ENCODE measurements at regions not wholly inside any gene's neighbourhood (a gene's known extent, or its start where the extent isn't known, plus 50 kb on each side); places are given as distances from the start of the nearest gene placed in this dataset.

GRCh38 chr4:30473225-30473624, 246.9 kb upstream of the PCDH7 start:
- no peaks in the 10 kb centered on the region for H3K4me1 Mint-ChIP-seq
- TF ChIP-seq, protein P1, sequence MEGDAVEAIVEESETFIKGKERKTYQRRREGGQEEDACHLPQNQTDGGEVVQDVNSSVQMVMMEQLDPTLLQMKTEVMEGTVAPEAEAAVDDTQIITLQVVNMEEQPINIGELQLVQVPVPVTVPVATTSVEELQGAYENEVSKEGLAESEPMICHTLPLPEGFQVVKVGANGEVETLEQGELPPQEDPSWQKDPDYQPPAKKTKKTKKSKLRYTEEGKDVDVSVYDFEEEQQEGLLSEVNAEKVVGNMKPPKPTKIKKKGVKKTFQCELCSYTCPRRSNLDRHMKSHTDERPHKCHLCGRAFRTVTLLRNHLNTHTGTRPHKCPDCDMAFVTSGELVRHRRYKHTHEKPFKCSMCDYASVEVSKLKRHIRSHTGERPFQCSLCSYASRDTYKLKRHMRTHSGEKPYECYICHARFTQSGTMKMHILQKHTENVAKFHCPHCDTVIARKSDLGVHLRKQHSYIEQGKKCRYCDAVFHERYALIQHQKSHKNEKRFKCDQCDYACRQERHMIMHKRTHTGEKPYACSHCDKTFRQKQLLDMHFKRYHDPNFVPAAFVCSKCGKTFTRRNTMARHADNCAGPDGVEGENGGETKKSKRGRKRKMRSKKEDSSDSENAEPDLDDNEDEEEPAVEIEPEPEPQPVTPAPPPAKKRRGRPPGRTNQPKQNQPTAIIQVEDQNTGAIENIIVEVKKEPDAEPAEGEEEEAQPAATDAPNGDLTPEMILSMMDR (IDR thresholded peaks at IDR 0.05; ENCODE audit: unreplicated experiment), result no peak
- DNase-seq (ENCODE audit: low spot score in 2 of 2, unreplicated experiment in 2 of 2), result no peak
- H3K27ac Mint-ChIP-seq, result no peak overlapping the region
- no peak overlapping the region for H3K4me3 Mint-ChIP-seq
- no peaks in the 10 kb centered on the region for H3K36me3 Mint-ChIP-seq
- H3K27me3 Mint-ChIP-seq (ENCODE audit: low read depth), result no peaks in the 10 kb centered on the region
- H3K9me3 Mint-ChIP-seq, result no peaks in the 10 kb centered on the region

DNA sequence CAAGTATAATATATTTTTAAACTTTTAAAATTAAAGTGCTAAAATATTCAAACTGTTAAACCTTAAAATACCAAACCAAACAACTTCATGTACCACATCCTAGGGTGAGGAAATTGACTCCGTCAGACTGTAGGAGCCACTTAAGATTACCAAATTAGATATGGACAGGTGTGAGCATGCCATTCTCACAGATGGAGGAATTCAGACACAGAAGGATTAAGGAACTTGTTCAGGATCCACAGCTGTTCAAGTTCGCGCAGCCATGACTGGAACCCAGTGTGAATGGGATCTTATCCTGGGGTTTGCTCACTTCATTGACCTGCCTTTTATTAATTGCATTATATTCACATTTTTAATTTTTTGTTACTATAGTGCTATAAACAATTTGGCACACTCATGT, 224.9 kb upstream of the PCDH7 start:
- no peaks in the 10 kb centered on the region for H3K36me3 Mint-ChIP-seq
- DNase-seq (ENCODE audit: low spot score in 2 of 2, unreplicated experiment in 2 of 2), result no peak
- H3K27ac Mint-ChIP-seq, result no peak overlapping the region
- H3K27me3 Mint-ChIP-seq (ENCODE audit: low read depth), result no peaks in the 10 kb centered on the region
- H3K4me1 Mint-ChIP-seq, result peaks cover 2% of the 10 kb centered on the region
- TF ChIP-seq, protein P1 (IDR thresholded peaks at IDR 0.05; ENCODE audit: unreplicated experiment), result no peak
- no peak overlapping the region for H3K4me3 Mint-ChIP-seq
- peaks cover 18% of the 10 kb centered on the region for H3K9me3 Mint-ChIP-seq

DNA sequence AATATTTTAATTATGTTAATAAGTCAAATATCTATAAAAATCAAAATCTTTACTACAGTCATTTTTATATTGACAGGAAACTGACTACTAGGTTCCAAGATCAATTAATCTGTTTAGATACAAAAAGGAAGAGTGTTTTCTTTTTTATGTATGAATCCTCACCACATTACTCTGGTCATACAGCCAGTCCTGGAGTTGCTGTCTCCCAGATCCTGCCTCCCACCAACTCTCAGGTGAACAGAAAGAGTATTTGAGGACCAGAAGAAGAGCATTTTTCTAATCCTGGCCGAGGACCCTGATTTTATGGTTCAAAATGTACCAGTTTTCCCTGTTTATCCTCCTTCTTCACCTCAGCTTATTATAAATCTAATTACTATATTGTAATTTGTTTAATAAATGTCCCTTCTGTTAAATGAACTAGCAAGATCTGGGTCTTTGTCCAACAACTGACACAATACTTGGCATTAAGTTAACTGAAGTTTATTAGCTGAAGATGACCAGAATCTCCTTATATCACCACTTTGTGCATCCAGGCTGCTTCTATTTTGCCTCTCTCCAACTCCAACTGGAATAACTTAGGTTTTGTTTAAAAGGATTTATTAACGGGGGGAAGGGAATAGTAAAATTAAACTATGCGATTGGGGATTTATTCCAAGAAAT, 224.4 kb upstream of the PCDH7 start:
- no peak for DNase-seq (ENCODE audit: low spot score in 2 of 2, unreplicated experiment in 2 of 2)
- Mint-ChIP-seq H3K4me3 (no peak overlapping the region), H3K4me1 (peaks cover 2% of the 10 kb centered on the region), H3K9me3 (peaks cover 15% of the 10 kb centered on the region), H3K27ac (no peak overlapping the region), H3K36me3 (no peaks in the 10 kb centered on the region), H3K27me3 (ENCODE audit: low read depth) (no peaks in the 10 kb centered on the region)
- TF ChIP-seq, protein P1 (IDR thresholded peaks at IDR 0.05; ENCODE audit: unreplicated experiment), result no peak

DNA sequence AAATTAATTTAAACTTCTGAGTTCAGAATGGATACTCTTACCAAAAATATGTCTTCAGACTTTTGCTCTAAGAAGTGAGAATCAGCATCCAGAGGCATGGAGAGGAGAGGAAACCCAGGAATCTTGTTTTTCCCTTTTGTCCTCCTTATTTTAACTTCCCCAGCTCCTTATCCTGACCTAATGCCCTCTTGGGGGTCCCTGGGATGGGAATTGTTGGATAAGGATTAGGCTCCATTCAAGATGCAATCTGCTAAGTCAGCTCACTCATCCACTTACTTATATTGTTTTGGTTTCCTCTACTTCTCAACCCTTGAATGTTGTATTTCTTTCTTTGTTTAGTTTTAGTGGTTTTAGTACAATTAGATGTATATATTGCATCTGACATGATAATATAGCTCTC, 208.4 kb upstream of the PCDH7 start:
- H3K4me1 Mint-ChIP-seq, result no peaks in the 10 kb centered on the region
- H3K27ac Mint-ChIP-seq, result no peak overlapping the region
- H3K9me3 Mint-ChIP-seq, result peaks cover 13% of the 10 kb centered on the region
- no peaks in the 10 kb centered on the region for H3K36me3 Mint-ChIP-seq
- H3K27me3 Mint-ChIP-seq (ENCODE audit: low read depth), result no peaks in the 10 kb centered on the region
- DNase-seq (ENCODE audit: low spot score in 2 of 2, unreplicated experiment in 2 of 2), result no peak
- TF ChIP-seq, protein P1 (IDR thresholded peaks at IDR 0.05; ENCODE audit: unreplicated experiment), result no peak
- H3K4me3 Mint-ChIP-seq, result no peak overlapping the region

DNA sequence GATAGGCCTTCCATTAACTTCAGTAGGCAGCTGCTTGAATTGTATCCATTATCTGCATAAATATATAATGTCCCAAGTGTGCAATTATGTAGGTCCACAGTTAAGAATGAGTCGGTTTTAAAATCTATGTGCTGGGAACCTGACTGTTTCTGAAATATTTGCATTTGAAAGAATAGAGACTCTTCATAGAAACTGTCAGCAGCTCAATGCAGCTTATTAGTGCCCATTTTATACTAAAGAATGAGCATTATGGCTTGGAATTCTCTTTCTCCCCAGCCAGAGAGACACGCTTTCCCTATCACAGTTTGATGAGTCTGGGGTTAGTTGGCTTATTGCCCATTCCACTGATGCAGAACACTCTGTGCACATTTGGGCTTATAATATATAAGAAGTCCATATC, 202.0 kb upstream of the PCDH7 start:
- H3K4me1 Mint-ChIP-seq, result no peaks in the 10 kb centered on the region
- no peaks in the 10 kb centered on the region for H3K36me3 Mint-ChIP-seq
- H3K27me3 Mint-ChIP-seq (ENCODE audit: low read depth), result no peaks in the 10 kb centered on the region
- no peak overlapping the region for H3K27ac Mint-ChIP-seq
- DNase-seq (ENCODE audit: low spot score in 2 of 2, unreplicated experiment in 2 of 2), result no peak
- peaks cover 21% of the 10 kb centered on the region for H3K9me3 Mint-ChIP-seq
- TF ChIP-seq, protein P1 (IDR thresholded peaks at IDR 0.05; ENCODE audit: unreplicated experiment), result no peak
- H3K4me3 Mint-ChIP-seq, result no peak overlapping the region

All from mesothelial cell of epicardium (in vitro differentiated cells).